Forelimb muscle (tissue), 1 donor: ENCODE measurements at regions not wholly inside any gene's neighbourhood (a gene's known extent, or its start where the extent isn't known, plus 50 kb on each side); places are given as distances from the start of the nearest gene placed in this dataset.

Experiments used
- DNase-seq: peaks from one replicate; pipeline ENCODE4 v3.0.0-alpha.2; 2013; ENCODE audit warnings: low read depth

DNA sequence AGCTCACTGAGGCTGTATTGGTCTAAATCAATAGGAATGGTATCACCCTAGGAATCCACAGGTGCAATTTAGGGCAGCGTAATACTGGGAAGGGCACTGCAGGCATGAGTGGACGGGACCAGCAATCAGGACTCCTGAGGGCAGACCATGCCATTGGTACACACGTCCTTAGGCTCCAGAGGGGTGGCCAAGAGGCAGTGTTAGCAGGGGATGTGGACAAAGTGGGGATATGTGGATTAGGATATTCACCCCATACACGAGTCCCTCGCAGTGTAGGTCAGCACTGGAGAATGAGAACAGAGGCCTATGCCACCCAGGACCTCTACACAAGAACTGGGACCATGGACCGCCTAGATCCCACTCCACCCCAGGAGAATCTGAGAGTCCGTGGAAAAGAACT lies 389.8 kb downstream of the BCL11A start:
- no peak for DNase-seq

DNA sequence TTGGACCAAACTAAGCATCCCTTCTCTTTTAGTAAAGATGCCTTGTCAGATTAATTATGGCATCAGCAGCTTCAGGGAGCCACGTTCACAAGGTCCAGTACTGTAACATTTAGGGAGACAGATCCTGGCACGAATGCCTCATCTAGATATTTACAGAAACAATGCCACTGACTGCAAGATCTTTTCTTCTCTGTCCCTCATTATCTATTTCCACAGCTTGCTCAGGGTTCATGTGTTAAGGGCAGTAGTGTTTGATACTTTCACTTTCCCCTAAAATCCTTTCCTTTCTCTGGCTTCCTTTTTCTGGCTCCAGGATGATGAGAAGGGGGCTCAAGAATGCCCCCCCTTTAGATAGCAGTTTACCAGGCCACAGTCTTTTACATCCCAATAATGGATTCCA lies 393.9 kb downstream of the BCL11A start:
- DNase-seq, result no peak

DNA sequence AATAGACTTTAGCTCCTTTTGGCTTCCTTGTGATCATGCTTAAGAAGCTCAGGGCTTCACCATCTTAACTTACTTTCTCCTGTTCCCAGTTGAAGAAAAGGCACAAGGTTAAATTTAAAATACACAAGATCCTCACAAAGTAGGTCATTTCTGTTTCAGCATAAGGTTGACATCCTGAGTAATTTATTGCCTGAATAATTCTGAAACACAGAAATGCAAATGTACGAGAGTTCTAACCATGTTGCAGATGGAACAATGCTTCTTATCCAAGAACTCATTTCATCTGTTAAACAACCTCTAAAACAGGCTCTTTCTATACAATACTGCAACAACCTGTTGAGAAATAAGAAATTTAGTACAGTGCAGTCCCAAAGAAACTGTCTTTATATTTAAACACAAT lies 395.2 kb downstream of the BCL11A start:
- no peak for DNase-seq

DNA sequence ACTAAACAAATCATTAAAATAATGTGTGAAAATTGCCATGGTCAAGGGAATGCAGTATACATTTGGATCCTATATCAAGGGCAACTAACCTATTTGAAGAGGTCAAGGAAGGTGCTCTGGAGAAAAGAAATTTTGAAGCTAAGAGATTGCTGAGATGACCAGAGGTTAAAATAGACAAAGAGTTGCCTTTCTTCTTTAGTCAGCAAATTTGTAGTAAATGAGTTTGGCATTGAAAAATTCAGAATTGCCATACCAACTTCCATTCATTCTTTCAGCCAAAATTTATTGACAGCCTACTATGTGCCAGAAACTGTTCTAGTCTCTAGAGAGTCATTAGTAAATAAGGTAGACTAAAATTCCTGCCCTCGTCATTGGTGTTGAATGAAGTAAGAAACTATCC lies 396.2 kb downstream of the BCL11A start:
- no peak for DNase-seq

GRCh38 chr2:60154142-60154541 lies 399.3 kb downstream of the BCL11A start:
- no peak for DNase-seq

DNA sequence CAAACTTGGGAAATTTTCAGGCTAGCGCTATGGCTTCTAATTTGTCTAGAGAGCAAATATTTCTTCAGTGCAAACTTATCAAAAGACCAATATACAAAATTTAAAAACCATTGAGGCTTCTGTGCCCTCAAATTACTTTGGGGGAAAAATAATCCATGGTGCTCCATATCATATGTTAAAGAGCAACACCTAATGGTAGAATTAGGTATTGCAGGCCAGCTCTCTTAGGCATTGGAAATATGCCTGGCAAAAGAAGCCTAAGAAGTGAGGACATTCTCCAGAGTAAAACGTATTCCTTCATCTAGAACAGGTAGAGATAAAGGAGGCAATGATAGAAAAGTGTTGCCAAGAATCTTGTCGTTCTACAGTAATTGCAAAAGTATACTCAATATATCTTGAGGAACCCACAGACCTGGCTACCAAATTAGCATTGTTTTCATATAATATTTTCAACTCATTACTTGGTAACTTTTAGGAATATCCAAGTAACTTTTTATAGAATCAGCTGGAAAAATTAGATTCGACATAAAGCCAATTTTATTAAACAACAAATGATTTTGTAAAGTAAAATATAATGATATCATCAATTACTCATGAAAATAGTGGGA lies 401.1 kb downstream of the BCL11A start:
- DNase-seq, result no peak

DNA sequence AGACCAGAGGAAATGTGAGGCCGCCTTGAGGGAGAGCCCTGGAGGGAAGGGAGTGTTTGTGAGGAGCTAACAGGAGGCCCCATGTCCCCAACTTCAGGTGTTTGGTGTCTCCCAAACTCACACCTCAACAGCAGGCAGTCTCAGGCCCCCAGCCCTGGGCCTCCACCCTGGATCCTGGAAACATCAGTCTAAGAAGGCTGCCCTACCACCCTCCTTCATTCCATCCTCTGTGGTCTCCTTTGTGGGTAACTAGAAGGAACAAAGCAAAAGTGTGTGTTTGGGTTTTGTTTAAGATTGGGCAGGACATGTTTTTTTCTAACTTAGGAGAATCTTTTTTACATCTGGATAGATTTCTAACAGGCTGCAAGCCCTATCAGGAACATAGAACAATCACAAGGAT lies 404.3 kb downstream of the BCL11A start:
- DNase-seq, result no peak

DNA sequence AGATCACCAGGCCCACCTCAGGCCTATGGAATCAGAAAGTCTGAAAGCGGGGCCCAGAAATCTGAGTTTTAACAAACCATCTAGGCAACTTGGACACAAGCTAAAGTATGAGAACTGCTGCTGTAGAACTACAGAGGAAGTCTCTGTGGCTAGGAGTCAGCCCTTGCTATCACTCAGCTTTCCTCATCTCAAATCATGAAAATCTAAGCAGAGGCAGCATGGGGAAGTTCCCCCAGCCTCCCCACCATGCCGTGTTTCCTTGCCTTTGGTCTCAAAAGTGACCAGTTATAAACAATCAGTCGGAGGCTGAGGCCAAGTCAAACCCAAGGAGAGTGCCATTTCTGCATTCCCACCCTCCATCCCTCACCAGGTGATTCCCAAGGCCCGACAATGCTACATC lies 404.7 kb downstream of the BCL11A start:
- no peak for DNase-seq

- no peak for DNase-seq
Measured at GRCh38 chr2:60140185-60140584, 413.3 kb downstream of the BCL11A start.

- no peak for DNase-seq
Measured at GRCh38 chr2:60136913-60137312, 416.5 kb downstream of the BCL11A start.

DNA sequence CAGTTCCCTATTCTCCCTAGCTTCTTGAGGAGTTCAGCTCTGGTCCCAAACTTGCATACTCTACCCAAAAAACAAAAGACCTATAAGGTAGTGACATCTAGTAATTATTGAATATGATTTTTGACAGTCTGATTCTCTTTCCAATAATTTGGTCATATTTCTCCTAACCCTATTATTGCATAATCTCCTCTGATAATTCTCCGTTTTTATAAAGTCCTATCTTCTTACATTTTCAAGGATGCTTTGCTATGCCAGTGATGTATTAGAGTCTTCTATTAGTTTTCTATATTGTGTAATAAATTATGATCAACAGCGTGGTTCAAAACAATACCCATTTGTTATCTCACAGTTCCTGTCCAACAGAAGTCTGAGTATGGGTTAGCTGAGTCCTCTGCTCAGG lies 426.3 kb downstream of the BCL11A start:
- DNase-seq, result no peak

GRCh38 chr2:60125611-60126426 lies 427.6 kb downstream of the BCL11A start:
- DNase-seq, result no peak

DNA sequence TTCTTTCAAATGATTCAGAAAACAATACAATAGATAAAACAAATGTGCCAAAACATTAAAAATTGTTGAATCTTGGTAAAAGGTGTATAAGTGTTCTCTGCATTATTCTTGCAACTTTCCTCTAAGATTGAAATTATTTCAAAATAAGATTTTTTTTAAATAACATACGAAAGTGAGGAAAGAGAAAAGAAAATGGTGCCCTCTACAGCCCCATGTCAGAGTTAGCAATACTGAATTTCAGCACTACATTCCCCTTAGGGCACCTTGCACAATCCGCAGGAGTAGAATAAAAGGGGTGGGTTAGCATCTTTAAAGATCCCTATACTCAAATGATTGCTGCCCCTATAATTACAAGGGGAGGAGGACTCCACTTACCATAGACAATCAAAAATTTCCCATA lies 433.7 kb downstream of the BCL11A start:
- no peak for DNase-seq

- DNase-seq, result no peak
Measured at GRCh38 chr2:60118917-60119316, 434.5 kb downstream of the BCL11A start.

DNA sequence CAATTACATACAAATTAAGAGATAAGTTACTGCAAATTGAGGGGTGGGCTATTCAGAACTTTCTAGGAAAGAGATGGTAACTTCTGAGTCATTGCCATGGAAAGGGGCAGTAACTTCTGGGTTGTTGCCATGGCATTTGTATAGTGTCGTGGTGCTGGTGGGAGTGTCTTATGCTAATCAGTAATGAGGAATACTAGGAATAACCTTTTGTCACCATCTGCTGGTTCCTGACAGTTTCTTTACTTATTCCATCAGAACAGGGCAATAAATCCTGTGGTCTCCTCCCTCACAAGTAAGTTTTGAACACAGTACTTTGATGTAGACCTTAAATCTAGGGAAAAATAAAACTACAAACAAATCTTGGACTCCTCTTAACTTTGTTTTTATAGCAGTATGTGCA lies 435.4 kb downstream of the BCL11A start:
- DNase-seq, result no peak

DNA sequence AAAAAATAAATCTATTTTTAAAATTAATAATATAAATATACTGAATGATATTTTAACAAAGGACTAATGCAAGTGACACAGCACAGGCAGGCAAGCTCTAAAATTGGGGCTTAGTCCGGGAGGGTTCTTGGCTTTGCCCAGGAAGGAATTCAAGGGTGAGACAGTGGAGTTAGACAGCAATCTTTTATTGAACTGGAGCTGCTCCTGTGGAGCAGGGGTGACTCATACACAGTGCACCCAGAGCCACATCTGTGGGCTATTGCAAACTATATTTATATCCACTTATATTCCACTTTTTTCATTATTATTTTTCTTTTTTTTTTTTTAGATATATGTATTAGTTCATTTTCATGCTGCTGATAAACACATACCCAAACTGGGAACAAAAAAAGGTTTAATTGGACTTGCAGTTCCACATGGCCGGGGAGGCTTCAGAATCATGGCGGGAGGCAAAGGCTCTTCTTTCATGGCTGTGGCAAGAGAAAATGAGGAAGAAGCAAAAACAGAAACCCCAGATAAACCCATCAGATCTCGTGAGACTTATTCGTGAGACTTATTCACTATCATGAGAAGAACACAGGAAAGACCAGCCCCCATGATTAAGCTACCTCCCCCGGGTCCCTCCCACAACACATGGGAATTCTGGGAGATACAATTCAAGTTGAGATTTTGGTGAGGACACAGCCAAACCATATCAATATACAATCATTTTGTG lies 437.1 kb downstream of the BCL11A start:
- no peak for DNase-seq

DNA sequence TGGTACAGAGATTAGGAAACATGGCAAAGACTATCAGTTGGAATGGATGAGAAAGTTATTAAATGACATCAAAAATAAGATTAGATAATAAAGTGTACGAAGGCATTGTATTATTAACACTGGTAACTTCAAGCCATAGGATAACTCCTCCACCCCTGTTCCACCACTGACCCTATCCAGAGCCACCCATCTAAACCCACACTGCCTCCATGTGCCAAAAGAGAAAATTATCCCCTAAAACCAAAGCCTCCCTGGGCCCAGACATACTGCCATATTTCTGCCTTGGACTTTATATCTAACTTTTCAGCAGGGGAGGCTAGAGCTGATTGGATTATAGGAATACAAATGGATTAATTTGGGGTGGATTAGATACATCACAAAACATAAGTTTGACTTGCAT lies 443.7 kb downstream of the BCL11A start:
- DNase-seq, result no peak

DNA sequence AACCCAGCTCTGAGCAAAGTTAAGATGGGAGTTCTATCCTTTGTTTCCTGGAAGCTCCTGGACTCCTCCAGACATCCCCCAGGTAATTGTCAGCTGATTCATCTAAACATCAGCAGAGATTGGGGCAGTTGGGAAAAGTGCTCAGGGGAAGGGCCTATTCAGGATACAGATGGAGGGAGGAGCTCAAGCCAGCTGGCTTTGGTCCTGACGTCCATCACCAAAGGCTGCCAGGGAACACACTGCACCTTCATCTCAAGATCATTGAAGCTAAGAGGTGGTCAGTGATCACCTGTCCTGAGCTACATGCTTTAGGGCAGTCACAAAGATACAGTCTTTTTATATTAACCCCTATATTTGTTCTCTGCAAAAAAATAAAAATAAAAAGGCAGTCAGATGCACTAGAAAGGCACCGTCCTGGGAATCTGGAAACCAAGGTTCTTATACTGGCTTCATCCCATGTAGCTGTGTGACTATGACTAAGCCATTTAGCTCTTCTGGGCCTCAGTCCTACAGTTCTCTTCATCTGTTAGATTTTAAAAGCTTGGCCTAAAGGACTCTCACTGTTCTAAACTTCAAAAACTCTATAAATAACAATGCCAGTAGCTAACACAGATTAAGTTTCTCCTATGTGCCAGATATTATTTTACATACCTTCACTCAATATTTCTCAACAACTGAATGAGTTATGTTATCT lies 446.5 kb downstream of the BCL11A start:
- no peak for DNase-seq

GRCh38 chr2:60105906-60106305 lies 447.5 kb downstream of the BCL11A start:
- no peak for DNase-seq

DNA sequence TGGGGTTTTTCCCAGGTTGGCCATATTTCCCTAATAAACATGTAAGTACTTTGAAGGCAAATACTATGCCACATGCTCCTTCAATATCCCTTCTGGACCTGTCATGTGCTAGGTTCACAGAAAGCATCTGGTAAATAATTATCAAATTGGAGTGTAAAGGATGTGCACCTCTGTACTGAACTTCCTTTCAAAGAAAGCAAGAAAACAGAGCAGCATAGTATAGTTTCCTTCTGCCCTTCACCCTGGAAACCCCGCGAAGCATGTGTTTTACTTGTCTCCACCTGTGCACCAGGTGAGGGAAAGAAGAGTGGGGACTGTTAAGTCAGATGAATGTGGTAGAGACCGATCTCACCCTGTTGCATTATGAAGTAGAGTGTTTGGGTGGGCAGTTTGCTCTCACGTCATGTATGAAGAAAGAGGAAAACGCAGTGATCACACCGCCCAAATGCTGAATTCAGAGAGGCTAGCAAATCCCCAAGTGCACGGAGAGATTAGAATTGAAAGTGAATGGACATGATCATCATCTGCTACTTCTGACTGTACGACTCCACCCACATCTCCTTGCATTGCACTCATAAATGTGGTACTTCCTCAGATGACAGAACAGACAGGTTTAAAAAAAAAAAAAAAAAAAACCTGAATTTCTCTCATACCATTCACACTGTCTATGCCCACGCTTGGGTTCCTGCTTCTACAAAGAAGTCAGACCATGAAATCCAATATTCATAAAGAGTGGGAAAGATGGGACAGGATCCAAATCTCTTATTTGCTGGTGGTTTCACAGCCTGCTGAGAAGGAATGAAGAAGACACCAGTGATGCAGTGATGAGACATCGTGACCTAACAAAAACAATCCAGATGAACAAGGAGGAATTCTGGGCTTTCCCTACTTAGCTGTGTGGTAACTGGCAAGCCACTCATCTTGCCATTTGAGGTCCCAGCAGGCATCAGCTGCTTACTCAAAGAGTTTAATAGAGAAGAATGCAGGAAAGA lies 448.6 kb downstream of the BCL11A start:
- DNase-seq, result no peak

GRCh38 chr2:60100034-60100433 lies 453.4 kb downstream of the BCL11A start:
- no peak for DNase-seq
